HG02885 (cell line): ENCODE measurements at regions not wholly inside any gene's neighbourhood (a gene's known extent, or its start where the extent isn't known, plus 50 kb on each side); places are given as distances from the start of the nearest gene placed in this dataset.

ENCODE experiments used
- ATAC-seq: cut with Tn5 transposase; IDR thresholded peaks from one replicate; pipeline ENCODE4 v1.9.1; 2021; ENCODE audit warnings: mild to moderate bottlenecking; ENCODE audit not compliant: unreplicated experiment, poor library complexity

DNA sequence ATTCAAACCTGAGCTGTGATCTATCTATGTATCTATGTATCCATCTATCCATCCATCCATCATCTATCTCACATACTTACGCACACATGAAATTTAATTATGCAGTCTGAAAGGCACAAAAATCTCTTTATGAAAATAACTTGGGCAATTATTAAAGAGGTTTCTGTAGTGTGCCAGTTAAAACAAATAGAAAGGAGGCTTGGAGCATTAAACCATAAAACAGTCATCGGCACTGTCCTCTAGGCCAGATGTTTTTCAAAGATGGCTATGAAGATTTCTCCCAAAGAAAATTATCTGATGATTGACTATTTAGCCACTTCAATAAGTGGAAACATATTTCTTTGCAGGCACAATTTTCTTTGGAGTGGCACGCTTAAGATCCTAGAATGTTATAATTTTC, 392.5 kb upstream of the RPS23 start:
- ATAC-seq: no peak

GRCh38 chr5:82669720-82670119, 391.6 kb upstream of the RPS23 start:
- ATAC-seq: no peak

GRCh38 chr5:82666312-82666711, 388.2 kb upstream of the RPS23 start:
- no peak for ATAC-seq

DNA sequence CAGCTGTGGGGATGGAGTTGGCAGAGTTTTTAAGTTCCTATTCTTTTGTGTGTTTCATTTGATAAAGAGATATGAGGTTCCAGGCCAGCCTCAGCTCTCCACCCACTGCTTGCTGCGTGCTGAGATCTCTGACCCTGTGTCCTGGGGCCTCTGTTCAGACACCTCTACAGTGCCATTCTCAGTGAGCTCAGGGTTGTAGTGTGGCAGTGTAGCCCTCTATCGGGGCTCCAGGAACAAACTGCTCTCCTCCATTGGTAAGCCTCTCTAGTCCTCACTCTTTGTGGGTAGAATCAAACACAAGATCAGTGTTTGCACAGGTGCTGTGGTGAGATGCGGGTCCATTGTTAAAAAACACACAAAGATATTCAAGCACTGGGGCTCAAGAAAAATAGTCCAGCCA, 386.6 kb upstream of the RPS23 start:
- no peak for ATAC-seq

GRCh38 chr5:82663225-82663624, 385.1 kb upstream of the RPS23 start:
- ATAC-seq: no peak

GRCh38 chr5:82662340-82662739, 384.2 kb upstream of the RPS23 start:
- ATAC-seq: no peak

DNA sequence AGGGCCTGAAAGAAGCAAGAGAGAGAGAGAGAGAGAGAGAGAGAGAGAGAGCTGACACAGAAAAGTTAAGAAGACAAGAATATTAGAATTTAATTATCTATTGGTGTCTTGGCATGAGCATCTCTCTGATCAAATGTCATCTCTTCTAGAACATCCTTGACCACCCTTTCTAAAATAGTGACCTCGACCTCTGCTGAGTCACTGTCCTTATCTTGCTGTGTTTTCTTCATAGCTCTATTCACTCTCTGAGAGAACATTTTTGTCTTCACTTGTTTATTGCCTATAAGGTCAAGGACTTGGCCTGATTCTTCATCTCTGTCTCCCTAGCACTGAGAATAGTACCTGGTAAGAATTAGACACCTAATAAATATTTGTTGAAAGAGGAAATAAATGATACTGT, 383.8 kb upstream of the RPS23 start:
- no peak for ATAC-seq

- ATAC-seq: no peak
These were observed 383.3 kb upstream of the RPS23 start for GRCh38 chr5:82661462-82661861.

DNA sequence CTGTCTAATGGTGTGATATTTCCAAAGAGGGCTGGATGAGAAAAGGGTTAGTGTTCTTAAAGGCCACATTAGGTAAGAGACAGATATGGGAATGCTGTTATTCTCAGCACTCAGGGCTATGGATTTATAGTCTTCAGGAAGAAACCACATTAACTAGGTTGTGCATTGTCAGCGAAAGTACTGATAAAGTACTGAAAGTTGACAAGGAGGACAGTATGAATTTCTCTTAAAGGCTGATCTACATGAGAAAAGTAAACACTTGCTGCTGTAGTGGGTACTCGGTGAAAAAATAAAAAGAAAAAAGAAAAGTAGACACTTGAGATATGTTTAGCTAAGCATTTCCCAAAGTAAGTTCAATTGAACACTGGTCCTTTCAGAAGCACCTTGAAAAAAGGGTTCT, 381.0 kb upstream of the RPS23 start:
- ATAC-seq: no peak

DNA sequence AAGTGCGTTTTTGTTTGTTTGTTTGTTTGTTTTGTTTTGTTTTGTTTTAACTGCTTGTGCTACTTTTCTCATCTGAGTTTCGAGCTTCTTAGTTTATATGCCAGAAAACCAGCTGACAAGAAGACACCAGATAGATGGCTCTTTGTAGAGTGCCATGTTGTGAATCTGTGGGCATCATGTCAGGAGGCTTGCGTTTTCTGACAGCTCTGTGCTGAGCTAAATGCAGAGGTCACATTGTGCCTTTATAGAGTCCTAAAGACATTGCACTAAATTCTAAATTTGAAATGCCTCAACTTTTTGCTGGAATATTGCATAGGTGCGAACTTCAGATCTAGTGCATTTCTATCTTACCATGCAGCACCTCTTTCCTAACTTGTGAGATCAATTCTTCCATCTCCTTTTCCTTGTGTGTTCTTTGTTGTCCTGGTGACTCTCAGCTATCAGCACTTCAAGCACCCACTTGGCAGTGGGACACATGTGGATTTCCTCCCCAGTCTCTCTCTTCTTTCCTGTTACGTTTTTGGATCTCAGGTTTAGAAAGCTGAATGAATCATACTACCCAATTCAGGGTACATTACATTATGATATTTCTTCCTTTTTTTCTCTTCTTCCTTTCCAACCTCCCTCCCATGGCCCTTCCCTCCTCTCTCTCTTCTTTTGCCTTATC, 379.0 kb upstream of the RPS23 start:
- no peak for ATAC-seq

DNA sequence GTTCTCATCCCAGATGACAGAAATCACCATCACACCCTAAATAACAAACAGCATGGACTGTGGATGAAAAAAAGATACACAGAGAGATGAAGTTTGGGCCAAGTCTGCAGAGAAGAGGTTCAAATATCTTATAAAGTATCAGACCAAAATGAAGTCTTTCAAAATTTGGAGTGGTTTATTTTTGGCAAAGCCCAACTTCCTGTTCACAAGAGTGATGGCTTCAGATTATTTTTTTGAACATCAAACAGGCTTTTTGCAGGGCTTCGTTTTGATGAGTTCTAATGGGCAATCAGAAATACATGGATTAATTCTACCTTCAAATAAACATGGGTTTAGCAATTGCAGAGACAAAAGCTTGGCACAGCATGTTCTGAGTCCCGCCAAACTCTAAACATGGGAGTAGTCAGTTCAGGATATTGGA, 378.2 kb upstream of the RPS23 start:
- no peak for ATAC-seq

DNA sequence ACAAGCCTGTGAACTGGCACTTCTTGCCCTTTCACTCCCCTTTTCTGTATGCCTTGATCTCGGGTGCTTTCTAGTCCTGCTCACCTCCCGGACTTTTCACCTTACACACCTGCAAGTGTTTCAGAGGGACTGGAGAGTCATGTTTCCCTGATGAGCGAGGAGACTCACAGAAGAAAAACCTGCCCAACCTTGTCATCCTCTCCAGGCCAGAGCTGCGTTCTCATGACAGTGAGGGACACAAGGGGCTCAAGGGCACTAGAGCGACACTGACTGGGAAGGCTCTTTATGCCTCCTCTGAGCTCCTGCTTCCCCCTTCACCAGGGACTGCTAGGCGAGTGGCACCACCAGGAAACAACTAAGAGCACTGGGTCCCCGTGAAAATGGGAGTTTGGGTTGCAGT, 376.9 kb upstream of the RPS23 start:
- ATAC-seq: no peak

- ATAC-seq: no peak
These were observed 371.8 kb upstream of the RPS23 start for GRCh38 chr5:82649943-82650342.

- no peak for ATAC-seq
These were observed 366.6 kb upstream of the RPS23 start for GRCh38 chr5:82644766-82645165.

DNA sequence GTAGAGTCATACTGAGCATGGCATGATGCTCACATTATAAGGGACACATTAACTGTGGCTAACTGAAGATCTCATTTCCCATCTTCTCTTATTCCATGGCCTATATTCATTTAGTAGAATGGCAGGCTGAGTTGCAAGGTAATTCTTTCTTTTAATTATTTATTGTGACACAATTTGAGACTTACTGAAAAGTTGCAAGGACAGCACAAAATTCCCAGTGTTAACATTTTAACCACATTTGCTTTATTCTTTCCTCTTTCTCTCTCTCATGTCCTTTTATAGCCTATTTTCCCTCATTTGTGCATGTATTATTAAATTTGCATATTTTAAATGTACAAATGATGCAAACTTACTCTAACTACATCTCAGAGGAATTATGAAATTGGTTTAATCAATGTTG, 366.1 kb upstream of the RPS23 start:
- ATAC-seq: no peak

DNA sequence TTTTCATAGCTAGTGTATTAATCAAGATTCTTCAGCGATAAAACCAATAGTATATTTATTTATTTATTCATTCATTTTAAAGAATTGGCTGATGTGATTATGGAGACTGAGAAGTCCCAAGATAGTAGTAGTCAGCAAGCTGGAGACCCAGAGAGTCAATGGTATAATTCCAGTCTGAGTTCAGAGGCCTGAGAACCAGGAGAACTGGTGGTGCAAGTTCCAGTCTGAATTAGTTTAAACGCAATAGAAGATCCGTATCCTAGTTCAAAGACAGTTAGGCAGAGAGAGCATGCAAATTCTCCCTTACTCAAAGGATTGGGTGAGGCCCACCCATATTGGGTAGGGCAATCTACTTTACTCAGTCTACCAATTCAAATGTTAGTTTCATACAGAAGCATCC, 364.2 kb upstream of the RPS23 start:
- no peak for ATAC-seq

- ATAC-seq: peak; percentile 79
These were observed 363.3 kb upstream of the RPS23 start for GRCh38 chr5:82641331-82642003.

DNA sequence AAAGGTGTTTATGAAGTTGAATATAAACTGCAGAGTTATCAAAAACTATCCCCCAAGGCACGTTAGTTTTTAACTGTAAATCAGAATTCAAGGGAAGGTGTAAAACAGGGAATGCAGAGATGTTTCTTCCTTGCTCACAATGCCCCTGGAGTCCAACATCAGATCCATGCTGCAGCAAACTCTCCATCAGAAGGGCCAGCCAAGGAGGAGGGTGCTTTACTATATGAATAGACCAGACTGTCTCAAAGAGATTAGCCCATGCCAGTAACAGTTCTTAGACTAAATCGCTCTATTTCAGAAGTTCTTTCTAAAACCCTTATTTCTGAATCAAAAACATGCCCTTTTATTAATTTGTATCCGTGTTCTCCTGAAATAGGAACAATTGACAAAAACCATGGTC, 362.8 kb upstream of the RPS23 start:
- ATAC-seq: no peak

DNA sequence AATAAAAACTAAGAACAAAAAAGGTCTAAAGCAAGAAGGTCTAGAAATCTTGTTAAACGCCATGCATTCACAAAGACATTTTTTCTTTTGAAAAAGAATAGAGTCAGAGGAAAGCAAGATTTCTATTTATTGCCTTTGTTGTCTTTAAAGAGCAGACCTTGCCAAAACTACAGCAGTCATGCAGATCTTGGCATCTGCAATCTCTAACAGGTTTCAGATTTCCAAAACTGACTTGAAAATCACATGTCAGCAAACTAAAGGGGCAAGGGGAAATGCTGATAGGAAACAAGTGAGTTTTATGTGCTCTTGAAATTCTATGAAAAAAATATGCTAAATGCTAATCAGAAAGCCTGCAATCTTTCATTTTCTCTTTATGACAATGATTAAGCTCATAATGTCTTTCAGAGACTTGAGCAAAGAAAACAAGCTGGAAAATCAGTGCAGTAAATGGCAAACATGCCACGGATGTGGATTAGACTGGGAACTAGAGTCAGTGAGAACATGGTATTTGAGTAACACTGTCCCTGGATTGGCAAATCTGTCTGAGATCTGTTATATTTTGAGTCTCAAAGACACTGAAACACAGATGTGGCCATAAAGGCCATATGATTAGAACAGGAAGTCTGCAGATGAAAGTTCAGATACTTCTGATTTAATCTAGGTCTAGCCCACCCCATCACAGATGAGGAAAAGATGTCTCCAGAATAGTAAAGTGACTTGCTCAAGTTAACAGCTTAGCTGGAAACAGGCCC, 361.4 kb upstream of the RPS23 start:
- no peak for ATAC-seq

DNA sequence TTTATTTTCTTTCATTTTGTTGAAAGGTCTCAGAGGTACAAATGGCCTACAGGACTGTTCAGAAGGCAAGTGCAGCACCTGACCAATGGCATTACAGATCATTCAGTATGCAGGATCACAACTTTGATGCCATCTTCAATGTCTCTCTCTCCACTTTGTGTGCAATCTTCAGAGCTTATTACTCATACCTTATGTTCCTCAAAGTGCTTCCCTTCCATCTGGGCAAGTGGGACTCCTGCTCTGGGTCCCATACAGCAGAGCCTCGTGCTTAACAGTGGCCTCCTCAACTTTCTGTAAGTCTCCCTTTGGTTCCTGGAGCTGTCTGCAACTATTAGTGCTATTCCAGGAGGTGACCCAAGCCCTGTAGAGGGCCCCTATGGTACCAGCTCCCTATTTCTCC, 358.4 kb upstream of the RPS23 start:
- ATAC-seq: no peak

GRCh38 chr5:82635561-82636288, 357.6 kb upstream of the RPS23 start:
- no peak for ATAC-seq
